Upper lobe of right lung (tissue), 1 donor: ENCODE measurements at regions not wholly inside any gene's neighbourhood (a gene's known extent, or its start where the extent isn't known, plus 50 kb on each side); places are given as distances from the start of the nearest gene placed in this dataset.
A peak's percentile ranks its signal among the peaks of the same experiment; 100 is the strongest.

Experiments
- ATAC-seq: fragments of 200-7000 bp; cut with Tn5 transposase; one replicate; pipeline ENCODE4 v1.9.1; 2020; ENCODE audit warnings: mild to moderate bottlenecking, moderate library complexity
- DNase-seq: peaks from one replicate; pipeline ENCODE4 v3.0.0-alpha.2; 2020
- H3K27ac ChIP-seq: fragments of 200-600 bp; one replicate; pipeline ENCODE4 v1.8.0; 2022
- H3K27me3 ChIP-seq: fragments of 200-600 bp; one replicate; pipeline ENCODE4 v1.8.0; 2022; ENCODE audit warnings: mild to moderate bottlenecking
- H3K36me3 ChIP-seq: fragments of 200-600 bp; one replicate; pipeline ENCODE4 v1.8.0; 2022
- H3K4me1 ChIP-seq: fragments of 200-600 bp; one replicate; pipeline ENCODE4 v1.8.0; 2022
- H3K4me3 ChIP-seq: fragments of 200-600 bp; one replicate; pipeline ENCODE4 v1.8.0; 2022; ENCODE audit warnings: mild to moderate bottlenecking
- H3K9me3 ChIP-seq: fragments of 200-600 bp; one replicate; pipeline ENCODE4 v1.8.0; 2022
- CTCF ChIP-seq: fragments of 200-600 bp; IDR thresholded peaks from one replicate; pipeline ENCODE4 v1.8.0; 2022; ENCODE audit warnings: antibody characterized with exemption
- intact Hi-C: fragments of 100-400 bp; cut with DNase I; formaldehyde crosslinking; loops from one replicate; pipeline ENCODE4 v1.11.0; 2022
- donor health status: DM: no; HTN: yes; CAD: no; lungs with severe emphysema.

- intact Hi-C loops, result no loop called here
- peak; percentile 35 for ATAC-seq
- no peak for TF ChIP-seq CTCF
Observed at GRCh38 chr12:97292588-97292987, 170.0 kb upstream of the RMST start.

GRCh38 chr12:97293541-97293940, 169.1 kb upstream of the RMST start:
- H3K27me3 ChIP-seq, result no peaks in the 10 kb centered on the region
- intact Hi-C loops, result no loop called here
- no peak for DNase-seq
- H3K4me3 ChIP-seq, result no peak overlapping the region
- no peak overlapping the region for H3K27ac ChIP-seq
- no peaks in the 10 kb centered on the region for H3K9me3 ChIP-seq
- no peak for ATAC-seq
- H3K4me1 ChIP-seq, result no peaks in the 10 kb centered on the region
- H3K36me3 ChIP-seq, result no peaks in the 10 kb centered on the region
- TF ChIP-seq CTCF, result no peak

More at GRCh38 chr12:97292588-97292987, 170.0 kb upstream of the RMST start:
- Histone ChIP-seq H3K4me3 (no peak overlapping the region), H3K27ac (no peak overlapping the region), H3K9me3 (no peaks in the 10 kb centered on the region), H3K4me1 (no peaks in the 10 kb centered on the region), H3K36me3 (no peaks in the 10 kb centered on the region), H3K27me3 (no peaks in the 10 kb centered on the region)
- DNase-seq, result no peak

GRCh38 chr12:97299847-97300246, 162.8 kb upstream of the RMST start:
- no peaks in the 10 kb centered on the region for H3K9me3 ChIP-seq
- no peaks in the 10 kb centered on the region for H3K4me1 ChIP-seq
- ATAC-seq (no peak), DNase-seq (no peak)
- H3K36me3 ChIP-seq, result no peaks in the 10 kb centered on the region
- no peaks in the 10 kb centered on the region for H3K27me3 ChIP-seq
- no peak overlapping the region for H3K27ac ChIP-seq
- H3K4me3 ChIP-seq, result no peak overlapping the region
- no peak for TF ChIP-seq CTCF
- intact Hi-C loops, result no loop called here

- no peak overlapping the region for H3K27ac ChIP-seq
- ATAC-seq (no peak), DNase-seq (no peak)
- TF ChIP-seq CTCF, result no peak
- no peaks in the 10 kb centered on the region for H3K4me1 ChIP-seq
- intact Hi-C loops, result no loop called here
- H3K27me3 ChIP-seq, result no peaks in the 10 kb centered on the region
- no peaks in the 10 kb centered on the region for H3K36me3 ChIP-seq
- no peaks in the 10 kb centered on the region for H3K9me3 ChIP-seq
- H3K4me3 ChIP-seq, result no peak overlapping the region
Observed at GRCh38 chr12:97300431-97300830, 162.2 kb upstream of the RMST start.

GRCh38 chr12:97300891-97301290, 161.7 kb upstream of the RMST start:
- Histone ChIP-seq H3K4me3 (no peak overlapping the region), H3K9me3 (no peaks in the 10 kb centered on the region), H3K36me3 (no peaks in the 10 kb centered on the region), H3K27ac (no peak overlapping the region), H3K4me1 (no peaks in the 10 kb centered on the region), H3K27me3 (no peaks in the 10 kb centered on the region)
- intact Hi-C loops, result no loop called here
- DNase-seq, result no peak
- no peak for TF ChIP-seq CTCF
- no peak for ATAC-seq

- H3K9me3 ChIP-seq, result no peaks in the 10 kb centered on the region
- H3K4me1 ChIP-seq, result no peaks in the 10 kb centered on the region
- intact Hi-C loops, result no loop called here
- no peaks in the 10 kb centered on the region for H3K27me3 ChIP-seq
- ATAC-seq (no peak), DNase-seq (no peak)
- no peak overlapping the region for H3K27ac ChIP-seq
- TF ChIP-seq CTCF, result no peak
- H3K4me3 ChIP-seq, result no peak overlapping the region
- no peaks in the 10 kb centered on the region for H3K36me3 ChIP-seq
Observed at GRCh38 chr12:97301576-97301975, 161.0 kb upstream of the RMST start.
